PC-3 (cell line): ENCODE measurements at regions not wholly inside any gene's neighbourhood (a gene's known extent, or its start where the extent isn't known, plus 50 kb on each side); places are given as distances from the start of the nearest gene placed in this dataset.

Source experiments
- ATAC-seq: fragments of 200-7000 bp; cut with Tn5 transposase; 2 replicates; pipeline ENCODE4 v1.9.1; 2020; ENCODE audit warnings: mild to moderate bottlenecking, moderate library complexity
- BruUV-seq: library from RNA; stranded (reverse); fragments of 400-500 nt; replicated peaks from 2 replicates; lab custom pipeline; 2021; lab: Mats Ljungman, UMichigan
- CTCF ChIA-PET: fragments of 300-600 bp; sonication (Branson Sonifier 250); formaldehyde crosslinking; loops from one replicate; lab custom pipeline; 2022; ENCODE audit warnings: antibody characterized with exemption; lab: Charles Lee
- POLR2A ChIA-PET: fragments of 300-600 bp; sonication (Branson Sonifier 250); formaldehyde crosslinking; loops from one replicate; lab custom pipeline; 2022; ENCODE audit warnings: antibody characterized with exemption; ENCODE audit not compliant: unreplicated experiment; lab: Charles Lee
- DNase-seq: peaks from one replicate; pipeline ENCODE4 v3.0.0-alpha.2; 2015
- H2AFZ ChIP-seq: fragments of 300-600 bp; sonication (generic); 2 replicates; pipeline ENCODE4 v1.6.0; 2016; ENCODE audit warnings: antibody characterized with exemption, low read length
- H3F3A ChIP-seq: fragments of 300-600 bp; sonication (generic); one replicate; pipeline ENCODE4 v1.6.0; 2017; ENCODE audit warnings: antibody characterized with exemption, low read length, control low read depth, mild to moderate bottlenecking; ENCODE audit not compliant: unreplicated experiment
- H3K27ac ChIP-seq: fragments of 300-600 bp; sonication (generic); 2 replicates; pipeline ENCODE4 v1.5.1; 2016; ENCODE audit warnings: mild to moderate bottlenecking, low read length
- H3K27me3 ChIP-seq: fragments of 300-600 bp; sonication (generic); 2 replicates; pipeline ENCODE4 v1.6.1; 2016; ENCODE audit warnings: low read length, mixed read lengths
- H3K36me3 ChIP-seq: fragments of 300-600 bp; sonication (generic); 2 replicates; pipeline ENCODE4 v1.6.1; 2016; ENCODE audit warnings: low read depth, mixed run types, low read length, mixed read lengths
- H3K4me1 ChIP-seq: fragments of 300-600 bp; sonication (generic); 2 replicates; pipeline ENCODE4 v1.5.1; 2016; ENCODE audit warnings: low read length; ENCODE audit not compliant: insufficient read depth
- H3K4me2 ChIP-seq: fragments of 300-600 bp; sonication (generic); 2 replicates; pipeline ENCODE4 v1.6.0; 2016; ENCODE audit warnings: low read length
- H3K4me3 ChIP-seq: fragments of 300-600 bp; sonication (generic); 2 replicates; pipeline ENCODE4 v1.5.1; 2016; ENCODE audit warnings: mild to moderate bottlenecking, low read length, mixed read lengths
- H3K79me2 ChIP-seq: fragments of 300-600 bp; sonication (generic); 2 replicates; pipeline ENCODE4 v1.6.1; 2017; ENCODE audit warnings: low read length, mixed read lengths
- H3K9ac ChIP-seq: fragments of 300-600 bp; sonication (generic); 2 replicates; pipeline ENCODE4 v1.6.0; 2016; ENCODE audit warnings: mild to moderate bottlenecking, low read length
- H3K9me2 ChIP-seq: fragments of 300-600 bp; sonication (generic); replicated peaks from 2 replicates; pipeline ENCODE4 v1.6.1; 2016; ENCODE audit warnings: mixed run types, low read length, mixed read lengths
- H3K9me3 ChIP-seq: fragments of 300-600 bp; sonication (generic); 2 replicates; pipeline ENCODE4 v1.6.1; 2016; ENCODE audit warnings: low read length, mixed read lengths
- H4K20me1 ChIP-seq: fragments of 300-600 bp; sonication (generic); 2 replicates; pipeline ENCODE4 v1.6.1; 2016; ENCODE audit warnings: low read length, mixed read lengths
- EZH2 ChIP-seq: fragments of 300-600 bp; sonication (generic); IDR thresholded peaks from one replicate; pipeline ENCODE4 v1.6.1; 2017; ENCODE audit warnings: antibody characterized with exemption, mild to moderate bottlenecking, low read length; ENCODE audit not compliant: unreplicated experiment
- EZH2phosphoT487 ChIP-seq: fragments of 300-600 bp; sonication (generic); IDR thresholded peaks from 2 replicates; pipeline ENCODE4 v1.6.1; 2018; ENCODE audit warnings: mild to moderate bottlenecking, antibody characterized with exemption, low read length, borderline replicate concordance
- intact Hi-C: fragments of 100-400 bp; cut with micrococcal nuclease; formaldehyde crosslinking; loops from 2 replicates; pipeline ENCODE4 v1.9.0; 2023
- TF ChIP-seq, protein P1 (sequence below): fragments of 300-600 bp; sonication (generic); conservative IDR thresholded peaks from 2 replicates; pipeline ENCODE4 v1.5.1; 2017; ENCODE audit warnings: antibody characterized with exemption, low read depth, mild to moderate bottlenecking, low read length

DNA sequence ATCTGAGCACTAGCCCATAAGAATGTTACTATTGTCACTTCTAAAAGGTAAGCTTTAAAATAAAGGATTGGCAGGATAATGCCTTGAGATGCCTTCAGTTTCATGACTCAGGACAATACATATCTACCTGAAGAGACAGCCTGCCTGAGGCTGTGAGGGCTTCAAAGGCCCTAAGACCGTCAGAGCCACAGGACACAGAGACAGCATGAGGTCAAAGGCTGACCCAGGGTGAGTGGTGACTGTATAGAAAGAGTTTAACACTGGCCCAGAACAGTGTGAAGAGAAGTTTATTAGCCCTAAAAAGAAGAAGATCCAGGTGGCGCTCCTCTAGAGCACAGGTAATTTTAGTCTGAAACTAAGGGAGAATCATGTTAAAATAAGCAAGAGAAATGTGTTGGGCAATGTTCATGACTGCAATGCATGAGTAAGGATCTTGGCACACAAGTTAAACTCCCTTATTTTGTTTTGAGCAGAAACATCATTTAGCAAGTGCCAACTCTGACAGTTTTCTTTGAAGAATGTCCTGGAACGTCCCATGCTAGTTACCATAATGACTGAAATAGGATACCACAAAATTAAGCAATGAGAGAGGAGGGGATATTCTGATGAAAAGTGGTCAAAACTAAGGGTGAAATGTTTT is 78.1 kb upstream of the FAM110C start:
- no peaks in the 10 kb centered on the region for H3K36me3 ChIP-seq
- no peaks in the 10 kb centered on the region for H4K20me1 ChIP-seq

DNA sequence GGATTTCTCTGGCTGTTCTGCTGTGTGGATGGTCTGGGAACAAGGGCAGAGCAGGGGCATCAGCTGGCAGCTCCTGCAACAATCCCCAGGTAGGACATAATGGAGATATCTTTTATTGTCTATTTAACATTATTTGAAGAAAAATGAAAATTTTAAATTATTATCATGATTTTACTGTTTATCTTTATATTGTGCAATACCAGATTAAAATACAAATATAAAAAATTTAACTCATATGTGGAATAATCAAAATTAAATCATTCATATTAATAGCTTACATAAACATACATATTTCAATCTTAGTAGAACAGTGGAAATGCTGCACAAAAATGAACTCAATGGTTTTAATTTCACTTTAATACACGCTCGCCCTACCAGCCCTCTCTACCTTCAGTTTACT is 70.6 kb upstream of the FAM110C start:
- Histone ChIP-seq H3K9me2 (no peaks in the 10 kb centered on the region), H3K36me3 (no peaks in the 10 kb centered on the region), H3K79me2 (no peaks in the 10 kb centered on the region), H3K4me1 (no peaks in the 10 kb centered on the region), H3K4me2 (no peak overlapping the region), H3K9ac (no peak overlapping the region), H3K4me3 (no peak overlapping the region), H2AFZ (no peak overlapping the region), H4K20me1 (no peaks in the 10 kb centered on the region), H3F3A (no peaks in the 10 kb centered on the region), H3K27me3 (peaks cover 22% of the 10 kb centered on the region), H3K9me3 (no peaks in the 10 kb centered on the region), H3K27ac (no peak overlapping the region)
- no TSS peak for BruUV-seq
- TF ChIP-seq EZH2 (no peak), EZH2phosphoT487 (no peak)
- TF ChIP-seq, protein P1, sequence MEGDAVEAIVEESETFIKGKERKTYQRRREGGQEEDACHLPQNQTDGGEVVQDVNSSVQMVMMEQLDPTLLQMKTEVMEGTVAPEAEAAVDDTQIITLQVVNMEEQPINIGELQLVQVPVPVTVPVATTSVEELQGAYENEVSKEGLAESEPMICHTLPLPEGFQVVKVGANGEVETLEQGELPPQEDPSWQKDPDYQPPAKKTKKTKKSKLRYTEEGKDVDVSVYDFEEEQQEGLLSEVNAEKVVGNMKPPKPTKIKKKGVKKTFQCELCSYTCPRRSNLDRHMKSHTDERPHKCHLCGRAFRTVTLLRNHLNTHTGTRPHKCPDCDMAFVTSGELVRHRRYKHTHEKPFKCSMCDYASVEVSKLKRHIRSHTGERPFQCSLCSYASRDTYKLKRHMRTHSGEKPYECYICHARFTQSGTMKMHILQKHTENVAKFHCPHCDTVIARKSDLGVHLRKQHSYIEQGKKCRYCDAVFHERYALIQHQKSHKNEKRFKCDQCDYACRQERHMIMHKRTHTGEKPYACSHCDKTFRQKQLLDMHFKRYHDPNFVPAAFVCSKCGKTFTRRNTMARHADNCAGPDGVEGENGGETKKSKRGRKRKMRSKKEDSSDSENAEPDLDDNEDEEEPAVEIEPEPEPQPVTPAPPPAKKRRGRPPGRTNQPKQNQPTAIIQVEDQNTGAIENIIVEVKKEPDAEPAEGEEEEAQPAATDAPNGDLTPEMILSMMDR = no peak
- POLR2A ChIA-PET = no interaction called here
- intact Hi-C loops = no loop called here
- ATAC-seq = no peak
- CTCF ChIA-PET = no interaction called here
- DNase-seq = no peak

More for the DNA sequence above, 78.1 kb upstream of the FAM110C start:
- ATAC-seq (no peak), DNase-seq (peak; percentile 12)
- H3K9me2 ChIP-seq = no peaks in the 10 kb centered on the region
- H3F3A ChIP-seq = no peaks in the 10 kb centered on the region
- ChIA-PET CTCF (no interaction called here), POLR2A (no interaction called here)
- no peak overlapping the region for H3K27ac ChIP-seq
- TF ChIP-seq, protein P1 = no peak; the same call in 1 of the 2 replicates
- TF ChIP-seq EZH2 (no peak), EZH2phosphoT487 (no peak)
- H3K27me3 ChIP-seq = peaks cover 23% of the 10 kb centered on the region
- BruUV-seq = no TSS peak
- no peak overlapping the region for H2AFZ ChIP-seq
- intact Hi-C loops = no loop called here
- H3K9me3 ChIP-seq = no peaks in the 10 kb centered on the region
- H3K4me1 ChIP-seq = no peaks in the 10 kb centered on the region
- no peak overlapping the region for H3K9ac ChIP-seq
- H3K79me2 ChIP-seq = no peaks in the 10 kb centered on the region
- no peak overlapping the region for H3K4me3 ChIP-seq
- no peak overlapping the region for H3K4me2 ChIP-seq

DNA sequence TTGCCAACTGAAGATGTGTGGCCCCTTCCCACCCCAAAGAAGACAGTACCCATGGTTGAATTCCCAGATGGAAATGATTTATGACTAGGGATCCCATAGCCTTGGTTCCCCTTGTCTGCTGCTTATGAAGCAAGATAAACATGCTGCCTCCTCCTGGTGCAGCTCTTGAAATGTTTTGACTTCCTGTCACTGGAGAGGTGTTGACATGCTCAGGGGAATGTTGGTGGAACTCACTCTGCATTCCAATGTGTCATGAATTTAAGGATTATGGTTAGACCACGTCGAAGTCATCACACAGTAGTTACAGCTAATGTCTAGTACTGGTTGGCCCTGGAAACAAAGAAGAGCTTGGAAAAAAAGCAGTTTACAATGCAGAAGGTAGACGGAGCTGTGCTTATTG is 69.0 kb upstream of the FAM110C start:
- H3K27ac ChIP-seq = no peak overlapping the region
- H4K20me1 ChIP-seq = no peaks in the 10 kb centered on the region
- no peaks in the 10 kb centered on the region for H3K9me3 ChIP-seq
- POLR2A ChIA-PET = no interaction called here
- no peaks in the 10 kb centered on the region for H3K79me2 ChIP-seq
- no peak overlapping the region for H3K4me3 ChIP-seq
- no peak overlapping the region for H3K4me2 ChIP-seq
- no peaks in the 10 kb centered on the region for H3K36me3 ChIP-seq
- no peaks in the 10 kb centered on the region for H3F3A ChIP-seq
- peak; percentile 64 for DNase-seq
- peaks cover 9% of the 10 kb centered on the region; the same call in 1 of the 2 replicates for H3K27me3 ChIP-seq
- H3K9ac ChIP-seq = no peak overlapping the region
- H2AFZ ChIP-seq = no peak overlapping the region
- peak; percentile 40; the same call in 1 of the 2 replicates for ATAC-seq
- peaks cover 9% of the 10 kb centered on the region; the same call in 1 of the 2 replicates for H3K4me1 ChIP-seq
- no peaks in the 10 kb centered on the region for H3K9me2 ChIP-seq
- intact Hi-C loops = no loop called here
- TF ChIP-seq, protein P1 = peak; percentile 46; the same call in 1 of the 2 replicates
- TF ChIP-seq EZH2 (no peak), EZH2phosphoT487 (no peak)
- CTCF ChIA-PET = interaction anchor here (0.9 kb wide), 1 partner anchor 27 kb away, joined by 4 read pairs; no protein-coding TSS in a partner anchor
- BruUV-seq = no TSS peak
